C4-2B (cell line): ENCODE measurements at regions not wholly inside any gene's neighbourhood (a gene's known extent, or its start where the extent isn't known, plus 50 kb on each side); places are given as distances from the start of the nearest gene placed in this dataset.

Experiments
- CTCF ChIP-seq: fragments of 450-650 bp; conservative IDR thresholded peaks from 2 replicates; pipeline ENCODE4 v1.5.1; 2017; ENCODE audit warnings: mild to moderate bottlenecking
- ZFX ChIP-seq: fragments of 450-650 bp; IDR thresholded peaks from 2 replicates; pipeline ENCODE4 v1.6.1; 2017

- TF ChIP-seq CTCF (no peak), ZFX (no peak)
These were observed 1035.6 kb upstream of the PHF14 start for GRCh38 chr7:9937944-9938631.
